ENCODE measurements at regions not wholly inside any gene's neighbourhood (a gene's known extent, or its start where the extent isn't known, plus 50 kb on each side); places are given as distances from the start of the nearest gene placed in this dataset.

DNA sequence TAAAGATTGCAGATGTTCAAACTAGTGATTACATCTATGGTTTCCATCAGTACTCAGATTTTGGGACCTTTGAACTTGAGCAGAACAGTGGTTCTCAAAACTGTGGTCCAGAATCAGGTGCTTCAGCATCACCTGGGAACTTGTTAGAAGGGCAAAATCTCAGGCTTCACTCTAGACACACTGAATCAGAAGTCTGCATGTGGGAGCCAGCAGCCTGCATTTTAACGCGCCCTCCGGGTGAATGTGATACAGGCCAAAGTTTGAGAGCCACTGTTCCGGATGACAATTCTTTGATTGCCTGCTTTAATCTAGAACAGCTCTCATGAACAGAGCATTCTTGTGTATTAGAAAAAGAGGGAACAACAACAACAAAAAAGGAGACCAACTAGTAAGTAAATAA lies 261.7 kb downstream of the GPD2 start:
- DNase-seq: no peak

- no peak for DNase-seq
These were observed 264.5 kb downstream of the GPD2 start for GRCh38 chr2:156700681-156701080.

DNA sequence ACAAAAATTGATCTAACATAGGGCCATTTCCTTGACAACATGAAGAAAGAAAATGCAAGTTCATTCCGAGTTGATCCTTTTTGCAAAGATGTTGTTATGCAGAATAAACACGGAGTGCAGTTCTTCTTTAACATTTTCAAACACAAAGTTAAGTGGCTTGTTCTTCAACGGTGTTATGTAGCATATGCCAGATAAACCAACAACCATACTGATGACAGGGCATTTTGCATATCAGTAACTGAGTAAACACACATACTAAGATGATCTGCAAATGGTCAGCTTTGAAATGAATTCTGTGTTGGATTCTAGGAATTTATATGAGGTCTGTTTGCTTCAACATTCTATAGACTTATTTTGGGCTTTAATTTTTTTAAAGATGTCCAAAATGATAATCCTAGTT lies 266.4 kb downstream of the GPD2 start:
- DNase-seq: no peak

DNA sequence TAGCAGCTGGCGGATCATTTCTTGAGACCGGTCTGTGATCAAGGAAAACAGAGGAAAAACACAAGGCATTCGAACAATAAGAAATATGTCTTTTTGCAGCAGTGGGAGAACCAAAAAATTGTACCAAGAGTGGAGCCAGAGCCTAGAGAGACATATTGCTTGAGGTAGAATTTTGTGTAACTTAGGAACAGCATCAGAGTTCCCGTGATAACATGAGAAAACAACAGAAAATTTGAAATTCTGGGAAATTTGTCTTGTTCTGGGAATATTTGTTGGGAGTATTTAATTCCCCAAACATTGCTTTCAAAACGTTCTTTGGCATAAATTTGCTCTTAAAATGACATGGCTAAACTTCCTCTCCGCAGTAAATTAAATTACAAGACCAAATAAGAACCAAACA lies 267.5 kb downstream of the GPD2 start:
- DNase-seq: no peak

DNA sequence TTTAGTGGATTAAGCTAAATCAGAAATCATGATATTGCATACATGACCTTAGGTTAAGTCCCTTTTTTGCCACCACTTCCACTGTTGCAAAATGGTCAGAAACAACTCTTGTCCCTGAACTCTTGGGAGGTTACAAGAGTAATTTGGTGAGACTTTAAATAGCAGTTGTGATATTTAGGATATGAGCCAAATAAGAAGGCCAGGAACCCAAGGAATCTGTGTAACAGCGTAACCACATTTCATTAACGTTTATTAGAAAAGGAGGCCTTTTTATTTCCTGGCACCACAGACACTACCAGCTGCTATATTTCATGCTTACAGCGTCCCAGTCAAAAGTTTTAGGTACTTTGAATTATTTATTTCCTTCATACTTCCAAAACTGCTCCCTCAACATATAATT lies 268.0 kb downstream of the GPD2 start:
- DNase-seq: no peak

GRCh38 chr2:156704617-156705016 lies 268.4 kb downstream of the GPD2 start:
- no peak for DNase-seq

DNA sequence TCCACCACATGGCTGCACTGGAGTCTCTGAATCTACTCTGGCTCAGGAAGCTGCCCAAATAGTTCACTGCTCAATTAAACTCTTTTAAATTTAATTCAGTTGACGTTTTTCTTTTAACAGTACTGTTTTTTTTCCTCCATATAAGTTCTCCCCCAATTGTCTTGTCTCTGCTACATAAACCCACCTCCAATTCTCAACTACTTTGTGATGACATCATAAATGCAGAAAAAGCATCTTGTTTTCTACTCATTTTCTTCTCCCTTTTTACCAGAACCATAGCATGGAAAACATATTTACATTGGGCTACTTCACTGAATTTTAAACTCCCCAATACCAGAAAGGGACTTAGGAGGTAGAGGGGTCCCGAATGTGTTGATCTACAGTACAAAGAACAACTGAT lies 270.4 kb downstream of the GPD2 start:
- no peak for DNase-seq

DNA sequence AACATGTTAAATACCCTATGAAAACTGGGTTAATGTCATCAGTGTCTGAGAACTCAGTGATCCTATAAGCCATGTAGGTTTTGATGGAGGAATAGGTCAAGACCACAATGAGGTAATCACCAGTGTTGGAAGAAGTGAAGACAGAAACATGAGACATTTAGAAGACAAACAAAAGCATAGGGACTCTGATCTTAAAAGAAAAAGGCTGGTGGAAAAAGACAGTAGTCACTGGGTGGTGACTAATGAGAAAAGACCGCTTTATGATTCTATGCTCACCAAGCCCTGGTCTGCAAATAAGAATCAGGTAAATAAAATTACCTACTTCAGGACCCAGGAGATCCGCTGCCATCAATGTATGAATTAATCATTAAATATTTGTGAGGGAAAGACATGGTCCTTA lies 271.9 kb downstream of the GPD2 start:
- no peak for DNase-seq

- no peak for DNase-seq
These were observed 272.9 kb downstream of the GPD2 start for GRCh38 chr2:156709091-156709490.

DNA sequence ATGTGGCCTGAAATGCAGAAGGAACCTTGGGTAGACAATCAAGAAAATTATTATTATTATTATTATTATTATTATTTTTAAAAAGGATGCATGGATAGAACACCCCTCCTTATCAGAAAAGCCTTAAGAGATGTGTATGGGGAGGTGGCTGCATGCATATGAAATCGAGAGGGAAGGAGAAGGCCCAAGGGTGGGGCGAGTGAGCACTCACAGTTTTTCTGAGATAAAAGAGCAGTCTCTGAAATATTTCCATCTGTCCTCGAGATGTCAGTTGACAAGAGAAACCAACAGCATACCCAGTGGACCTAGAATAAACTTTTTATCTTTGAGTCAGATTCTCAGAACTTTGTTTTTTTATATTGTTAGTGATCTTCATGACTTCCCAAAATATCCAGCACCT lies 282.9 kb downstream of the GPD2 start:
- DNase-seq: no peak

GRCh38 chr2:156727867-156728266 lies 291.7 kb downstream of the GPD2 start:
- DNase-seq: no peak

GRCh38 chr2:156728328-156728727 lies 292.1 kb downstream of the GPD2 start:
- no peak for DNase-seq

- no peak for DNase-seq
These were observed 295.3 kb downstream of the GPD2 start for GRCh38 chr2:156731506-156731905.

GRCh38 chr2:156736950-156737349 lies 300.8 kb downstream of the GPD2 start:
- DNase-seq: no peak

DNA sequence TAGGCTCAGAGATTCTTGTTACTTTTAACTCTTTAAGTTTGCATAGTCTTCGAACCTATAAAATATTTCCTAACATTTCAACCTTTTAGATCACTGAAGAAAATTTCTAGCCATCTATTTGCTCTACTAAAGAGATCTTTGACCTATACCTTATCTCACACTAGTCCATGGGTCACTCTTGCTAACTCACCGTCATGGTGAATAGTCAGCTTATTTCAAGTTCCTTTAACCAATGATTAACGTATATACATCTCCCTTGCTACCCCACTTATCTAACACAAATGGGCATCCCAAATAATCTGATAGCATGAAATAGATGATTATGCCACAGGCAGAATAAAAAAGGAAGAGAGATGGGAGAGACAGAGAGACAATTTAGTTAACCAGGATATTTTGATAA lies 303.1 kb downstream of the GPD2 start:
- DNase-seq: no peak

DNA sequence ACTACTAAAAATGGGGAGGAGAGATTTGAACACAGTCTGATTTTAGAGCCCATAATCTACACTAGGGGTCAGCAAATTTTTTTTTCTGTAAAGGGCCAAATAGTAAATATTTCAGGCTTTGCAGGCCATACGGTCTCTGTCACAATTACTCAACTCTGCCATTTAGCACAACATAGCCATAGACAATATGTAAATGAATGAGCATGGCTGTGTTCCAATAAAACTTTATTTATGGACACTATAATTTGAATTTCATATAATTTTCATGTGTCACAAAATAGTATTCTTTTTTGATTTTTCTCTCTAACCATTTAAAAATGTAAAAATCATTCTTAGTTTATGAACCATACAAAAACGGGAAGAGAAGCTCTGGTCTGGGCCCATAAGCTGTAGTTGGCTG lies 309.4 kb downstream of the GPD2 start:
- no peak for DNase-seq

- DNase-seq: no peak
These were observed 312.0 kb downstream of the GPD2 start for GRCh38 chr2:156748221-156748620.

DNA sequence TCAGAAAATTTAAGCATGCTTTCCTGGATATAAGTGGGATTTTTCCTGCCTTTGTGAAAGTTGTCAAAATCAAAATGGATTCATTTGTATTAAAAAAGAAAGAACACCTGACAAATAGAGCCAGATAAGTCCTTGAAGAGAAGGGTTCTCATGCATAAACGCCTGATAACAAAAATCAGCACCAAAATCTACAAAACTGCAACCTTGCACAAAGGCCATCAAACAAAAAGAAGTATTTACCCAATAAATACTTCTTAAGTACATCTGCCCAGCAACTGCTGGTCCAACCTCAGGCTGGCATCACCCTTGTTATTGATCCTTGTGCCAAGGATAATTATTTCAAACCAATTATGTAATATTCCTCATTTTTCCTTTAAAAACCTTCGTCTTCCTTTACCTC lies 315.9 kb downstream of the GPD2 start:
- no peak for DNase-seq

- DNase-seq: no peak
These were observed 317.6 kb downstream of the GPD2 start for GRCh38 chr2:156753766-156754165.

- DNase-seq: no peak
These were observed 320.3 kb downstream of the GPD2 start for GRCh38 chr2:156756516-156756915.

- DNase-seq: no peak
These were observed 327.0 kb downstream of the GPD2 start for GRCh38 chr2:156763174-156763573.

DNA sequence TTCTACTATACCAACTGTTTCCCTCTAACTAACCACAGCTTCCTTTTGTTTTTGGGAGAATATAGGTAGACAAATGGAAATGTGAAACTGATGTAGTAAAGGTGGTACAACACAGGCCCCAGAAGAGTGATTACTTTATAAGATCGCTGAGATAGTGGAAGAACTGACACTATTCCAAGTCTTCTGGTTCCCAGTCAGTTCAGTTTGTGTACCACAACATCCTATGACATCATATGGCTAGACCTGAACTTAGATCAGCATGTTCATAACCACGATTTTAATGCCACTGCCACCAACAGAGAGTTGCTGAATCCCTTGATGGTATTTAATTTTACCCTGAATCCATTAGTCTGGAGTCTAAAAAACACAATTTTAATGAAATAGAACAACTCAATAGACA lies 328.9 kb downstream of the GPD2 start:
- no peak for DNase-seq

GRCh38 chr2:156765450-156765849 lies 329.3 kb downstream of the GPD2 start:
- no peak for DNase-seq

GRCh38 chr2:156769802-156770201 lies 333.6 kb downstream of the GPD2 start:
- DNase-seq: no peak

DNA sequence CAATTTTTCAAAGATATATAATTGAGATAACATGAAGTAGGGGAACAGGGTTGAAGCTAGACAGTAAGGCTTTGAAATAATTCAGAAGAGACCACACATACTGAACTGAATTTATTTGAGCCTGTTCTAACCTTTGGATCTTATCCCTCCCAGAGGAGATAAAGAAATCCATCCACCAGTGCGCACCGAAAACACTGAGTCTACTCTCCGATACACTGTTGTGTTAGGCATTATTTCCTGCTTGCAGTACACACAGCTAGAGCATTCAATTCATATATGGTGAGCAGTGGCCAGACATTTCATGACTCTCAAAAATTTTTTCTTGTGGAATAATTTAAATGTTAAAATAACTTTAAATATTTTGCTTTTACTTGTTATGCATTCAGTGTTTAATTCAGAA lies 342.7 kb downstream of the GPD2 start:
- DNase-seq: no peak

GRCh38 chr2:156779416-156780120 lies 343.4 kb downstream of the GPD2 start:
- no peak for DNase-seq

Data from CD4-positive, alpha-beta T cell treated with Interleukin-4 for 4 hours (primary cell).